ENCODE measurements at regions not wholly inside any gene's neighbourhood (a gene's known extent, or its start where the extent isn't known, plus 50 kb on each side); places are given as distances from the start of the nearest gene placed in this dataset.
A peak's percentile ranks its signal among the peaks of the same experiment; 100 is the strongest.

DNA sequence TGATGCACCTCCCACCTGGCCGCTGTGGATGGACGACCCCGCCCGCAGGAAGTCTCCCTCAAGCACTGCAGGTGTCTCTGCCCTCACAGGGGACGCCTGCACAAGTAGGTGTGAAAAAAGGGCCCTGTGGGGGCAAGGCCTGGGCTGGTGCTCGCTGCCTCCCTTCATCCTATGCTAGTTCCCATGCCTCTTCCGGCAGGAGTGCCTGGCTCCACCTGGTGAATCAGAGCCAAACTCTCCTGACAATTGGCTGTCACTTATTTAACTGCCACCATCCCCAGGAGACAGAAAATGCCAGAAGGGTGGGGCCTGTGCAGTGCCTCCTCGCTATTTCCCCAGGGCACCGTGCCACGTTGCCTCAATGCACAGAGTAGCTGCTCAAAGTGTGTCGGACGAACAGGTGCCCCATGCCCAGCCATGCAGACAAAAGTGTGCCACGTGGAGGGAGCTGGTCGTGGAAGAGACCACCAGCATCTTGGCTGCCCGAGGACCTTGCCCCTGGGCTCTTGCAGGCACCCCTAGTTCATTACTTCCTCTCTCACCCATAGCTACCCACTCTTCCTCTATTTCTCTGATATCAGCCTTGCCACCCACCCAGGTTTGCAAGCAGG, 170.7 kb downstream of the SEC14L1 start:
- Mint-ChIP-seq H3K4me3 (no peak overlapping the region), H3K4me1 (peaks cover 46% of the 10 kb centered on the region), H3K9me3 (no peaks in the 10 kb centered on the region), H3K27ac (no peak overlapping the region), H3K36me3 (ENCODE audit: low read depth) (no peaks in the 10 kb centered on the region), H3K27me3 (ENCODE audit: low read depth, poor library complexity) (peaks cover 13% of the 10 kb centered on the region)
- no peak for DNase-seq
- TF ChIP-seq, protein P1, sequence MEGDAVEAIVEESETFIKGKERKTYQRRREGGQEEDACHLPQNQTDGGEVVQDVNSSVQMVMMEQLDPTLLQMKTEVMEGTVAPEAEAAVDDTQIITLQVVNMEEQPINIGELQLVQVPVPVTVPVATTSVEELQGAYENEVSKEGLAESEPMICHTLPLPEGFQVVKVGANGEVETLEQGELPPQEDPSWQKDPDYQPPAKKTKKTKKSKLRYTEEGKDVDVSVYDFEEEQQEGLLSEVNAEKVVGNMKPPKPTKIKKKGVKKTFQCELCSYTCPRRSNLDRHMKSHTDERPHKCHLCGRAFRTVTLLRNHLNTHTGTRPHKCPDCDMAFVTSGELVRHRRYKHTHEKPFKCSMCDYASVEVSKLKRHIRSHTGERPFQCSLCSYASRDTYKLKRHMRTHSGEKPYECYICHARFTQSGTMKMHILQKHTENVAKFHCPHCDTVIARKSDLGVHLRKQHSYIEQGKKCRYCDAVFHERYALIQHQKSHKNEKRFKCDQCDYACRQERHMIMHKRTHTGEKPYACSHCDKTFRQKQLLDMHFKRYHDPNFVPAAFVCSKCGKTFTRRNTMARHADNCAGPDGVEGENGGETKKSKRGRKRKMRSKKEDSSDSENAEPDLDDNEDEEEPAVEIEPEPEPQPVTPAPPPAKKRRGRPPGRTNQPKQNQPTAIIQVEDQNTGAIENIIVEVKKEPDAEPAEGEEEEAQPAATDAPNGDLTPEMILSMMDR (IDR thresholded peaks at IDR 0.05) = no peak

DNA sequence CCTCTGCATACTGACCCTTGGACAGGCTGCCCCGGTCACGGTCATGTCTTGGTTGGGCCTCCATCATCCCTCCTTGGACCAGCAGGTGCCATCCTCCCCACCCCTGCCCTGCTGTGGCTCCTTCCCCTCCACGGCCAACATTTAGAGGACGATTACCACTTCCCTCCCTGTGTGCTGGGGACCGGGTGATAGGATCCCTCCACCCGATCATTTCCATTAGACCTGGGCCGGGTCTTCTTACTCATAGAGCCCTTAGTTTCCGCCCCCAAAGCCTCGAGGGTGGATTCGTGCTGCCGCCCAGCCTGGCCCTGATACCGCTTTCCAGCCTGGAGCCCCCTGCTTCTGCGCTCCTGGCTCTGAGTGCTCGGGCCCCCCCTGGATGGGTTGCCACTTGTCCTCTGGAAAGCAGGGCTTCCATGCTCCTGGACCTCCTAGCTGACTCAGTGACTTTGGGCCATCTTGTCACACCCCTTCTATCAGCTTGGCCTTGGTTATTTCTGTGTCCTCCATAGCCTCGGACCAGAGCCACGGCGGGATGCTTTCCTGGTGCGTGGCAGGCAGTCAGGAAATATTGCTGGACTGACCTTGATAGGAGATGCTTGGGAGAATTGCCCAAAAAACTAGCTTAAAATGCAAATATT, 171.4 kb downstream of the SEC14L1 start:
- TF ChIP-seq, protein P1 (IDR thresholded peaks at IDR 0.05) = no peak
- Mint-ChIP-seq H3K9me3 (no peaks in the 10 kb centered on the region), H3K27ac (no peak overlapping the region), H3K4me3 (no peak overlapping the region), H3K4me1 (peaks cover 43% of the 10 kb centered on the region), H3K36me3 (ENCODE audit: low read depth) (no peaks in the 10 kb centered on the region), H3K27me3 (ENCODE audit: low read depth, poor library complexity) (peaks cover 13% of the 10 kb centered on the region)
- DNase-seq = no peak

GRCh38 chr17:77312786-77313599, 172.2 kb downstream of the SEC14L1 start:
- Mint-ChIP-seq H3K4me1 (peaks cover 36% of the 10 kb centered on the region), H3K36me3 (ENCODE audit: low read depth) (no peaks in the 10 kb centered on the region), H3K9me3 (no peaks in the 10 kb centered on the region), H3K4me3 (no peak overlapping the region), H3K27me3 (ENCODE audit: low read depth, poor library complexity) (peaks cover 12% of the 10 kb centered on the region), H3K27ac (peak overlapping the region; percentile 66)
- no peak for DNase-seq
- TF ChIP-seq, protein P1 (IDR thresholded peaks at IDR 0.05) = no peak

- no peak overlapping the region for H3K4me3 Mint-ChIP-seq
- DNase-seq = no peak
- peaks cover 44% of the 10 kb centered on the region for H3K4me1 Mint-ChIP-seq
- H3K36me3 Mint-ChIP-seq (ENCODE audit: low read depth) = no peaks in the 10 kb centered on the region
- no peak overlapping the region for H3K27ac Mint-ChIP-seq
- H3K27me3 Mint-ChIP-seq (ENCODE audit: low read depth, poor library complexity) = peaks cover 14% of the 10 kb centered on the region
- H3K9me3 Mint-ChIP-seq = no peaks in the 10 kb centered on the region
- TF ChIP-seq, protein P1 (IDR thresholded peaks at IDR 0.05) = no peak
Observed at GRCh38 chr17:77313831-77314230, 173.1 kb downstream of the SEC14L1 start.

DNA sequence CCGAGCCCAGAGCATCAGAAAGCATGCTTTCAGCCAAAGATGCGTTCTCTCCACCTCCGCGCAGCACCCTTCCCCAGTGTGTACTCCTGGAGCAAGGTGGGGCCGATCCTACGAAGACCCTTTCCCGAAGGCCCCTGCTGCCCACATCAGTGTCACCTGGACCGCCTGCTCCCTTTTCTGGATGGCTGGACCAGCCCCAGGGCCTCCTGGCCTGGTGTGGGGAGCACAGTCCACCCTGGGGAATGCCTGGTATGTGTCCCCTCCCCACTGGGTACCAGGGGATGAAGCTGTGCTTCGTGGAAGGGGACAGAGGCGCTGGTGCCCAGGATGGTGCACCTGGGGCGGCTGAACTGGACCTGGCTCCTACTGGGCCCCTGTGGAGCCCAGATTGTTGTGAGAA, 173.8 kb downstream of the SEC14L1 start:
- H3K4me1 Mint-ChIP-seq = peaks cover 45% of the 10 kb centered on the region
- TF ChIP-seq, protein P1 (IDR thresholded peaks at IDR 0.05) = no peak

More for the DNA sequence above, 173.8 kb downstream of the SEC14L1 start:
- no peak for DNase-seq
- no peak overlapping the region for H3K27ac Mint-ChIP-seq
- no peak overlapping the region for H3K4me3 Mint-ChIP-seq
- no peaks in the 10 kb centered on the region for H3K36me3 Mint-ChIP-seq (ENCODE audit: low read depth)
- peaks cover 14% of the 10 kb centered on the region for H3K27me3 Mint-ChIP-seq (ENCODE audit: low read depth, poor library complexity)
- no peaks in the 10 kb centered on the region for H3K9me3 Mint-ChIP-seq
